ENCODE measurements at regions not wholly inside any gene's neighbourhood (a gene's known extent, or its start where the extent isn't known, plus 50 kb on each side); places are given as distances from the start of the nearest gene placed in this dataset.

DNA sequence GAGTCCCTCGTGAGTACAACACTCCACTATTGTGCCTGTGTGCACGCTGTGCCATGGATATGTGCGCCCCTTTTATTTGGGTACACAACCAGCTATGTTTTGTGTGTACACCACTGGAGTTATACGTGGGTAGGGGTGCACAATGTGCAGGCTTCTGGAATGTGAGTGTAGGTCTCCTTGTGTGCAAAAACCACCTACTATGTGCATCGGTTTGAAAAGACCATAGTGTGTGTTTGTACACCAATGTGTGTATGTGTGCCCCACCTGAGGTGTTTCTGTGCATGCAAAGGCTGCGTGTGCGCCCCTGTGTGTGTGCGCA lies 86.4 kb upstream of the ALDH1L1 start:
- TF ChIP-seq, protein P1, sequence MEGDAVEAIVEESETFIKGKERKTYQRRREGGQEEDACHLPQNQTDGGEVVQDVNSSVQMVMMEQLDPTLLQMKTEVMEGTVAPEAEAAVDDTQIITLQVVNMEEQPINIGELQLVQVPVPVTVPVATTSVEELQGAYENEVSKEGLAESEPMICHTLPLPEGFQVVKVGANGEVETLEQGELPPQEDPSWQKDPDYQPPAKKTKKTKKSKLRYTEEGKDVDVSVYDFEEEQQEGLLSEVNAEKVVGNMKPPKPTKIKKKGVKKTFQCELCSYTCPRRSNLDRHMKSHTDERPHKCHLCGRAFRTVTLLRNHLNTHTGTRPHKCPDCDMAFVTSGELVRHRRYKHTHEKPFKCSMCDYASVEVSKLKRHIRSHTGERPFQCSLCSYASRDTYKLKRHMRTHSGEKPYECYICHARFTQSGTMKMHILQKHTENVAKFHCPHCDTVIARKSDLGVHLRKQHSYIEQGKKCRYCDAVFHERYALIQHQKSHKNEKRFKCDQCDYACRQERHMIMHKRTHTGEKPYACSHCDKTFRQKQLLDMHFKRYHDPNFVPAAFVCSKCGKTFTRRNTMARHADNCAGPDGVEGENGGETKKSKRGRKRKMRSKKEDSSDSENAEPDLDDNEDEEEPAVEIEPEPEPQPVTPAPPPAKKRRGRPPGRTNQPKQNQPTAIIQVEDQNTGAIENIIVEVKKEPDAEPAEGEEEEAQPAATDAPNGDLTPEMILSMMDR (IDR thresholded peaks at IDR 0.05) = no peak
- no peak for TF ChIP-seq ZFX (IDR thresholded peaks at IDR 0.05; ENCODE audit: borderline replicate concordance)
- peak overlapping the region; percentile 30; the same call in 1 of the 2 replicates for H3K27ac ChIP-seq

DNA sequence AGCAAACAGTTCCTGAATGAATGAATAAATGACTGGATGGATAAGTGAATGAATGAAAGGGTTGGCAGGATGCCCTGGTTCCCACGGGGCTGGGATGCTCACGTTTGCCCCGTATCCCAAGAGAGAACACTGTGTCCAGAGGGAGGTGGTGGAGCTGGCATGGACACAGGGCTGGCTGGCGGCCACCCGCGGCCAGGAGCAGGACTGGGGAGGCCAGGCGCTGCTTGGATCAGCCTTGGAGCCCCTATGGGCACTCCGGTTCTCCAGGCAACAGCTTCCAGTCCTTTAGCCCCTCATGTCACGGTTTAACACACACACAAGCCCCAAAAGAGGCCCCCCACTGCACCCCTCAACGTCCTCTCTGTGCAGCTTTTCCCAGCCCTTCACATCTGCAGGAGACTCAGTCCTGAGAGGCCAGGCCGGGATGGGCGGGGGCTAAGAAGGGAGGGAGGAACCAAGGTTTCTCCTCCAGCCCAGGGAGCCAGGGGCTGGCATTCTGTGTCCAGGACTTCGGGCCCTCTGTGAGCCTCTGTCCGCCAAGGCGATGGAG lies 86.0 kb upstream of the ALDH1L1 start:
- H3K27ac ChIP-seq = no peak overlapping the region
- TF ChIP-seq, protein P1 (IDR thresholded peaks at IDR 0.05) = no peak
- TF ChIP-seq ZFX (IDR thresholded peaks at IDR 0.05; ENCODE audit: borderline replicate concordance) = no peak

DNA sequence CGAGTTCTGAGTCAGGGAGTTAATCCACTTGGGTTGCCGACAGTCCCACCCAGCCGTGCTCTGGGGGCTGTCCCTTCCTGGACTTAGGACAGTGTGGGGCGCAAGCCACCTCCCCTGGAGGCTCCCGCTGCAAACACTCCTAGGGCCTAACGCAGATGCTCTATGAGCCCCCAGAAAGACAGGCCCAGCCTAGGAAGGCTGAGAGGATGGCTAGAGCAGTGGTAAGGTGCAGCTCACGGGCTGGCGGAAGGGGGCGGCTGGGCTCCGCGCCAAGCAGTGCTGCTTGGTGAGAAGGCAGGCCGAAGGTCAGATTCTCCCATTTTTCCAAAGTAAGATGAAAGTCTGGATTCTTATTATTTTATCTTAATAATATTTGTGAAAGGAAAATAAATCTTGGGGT lies 84.6 kb upstream of the ALDH1L1 start:
- TF ChIP-seq, protein P1 (IDR thresholded peaks at IDR 0.05) = no peak
- no peak for TF ChIP-seq ZFX (IDR thresholded peaks at IDR 0.05; ENCODE audit: borderline replicate concordance)
- H3K27ac ChIP-seq = no peak overlapping the region

DNA sequence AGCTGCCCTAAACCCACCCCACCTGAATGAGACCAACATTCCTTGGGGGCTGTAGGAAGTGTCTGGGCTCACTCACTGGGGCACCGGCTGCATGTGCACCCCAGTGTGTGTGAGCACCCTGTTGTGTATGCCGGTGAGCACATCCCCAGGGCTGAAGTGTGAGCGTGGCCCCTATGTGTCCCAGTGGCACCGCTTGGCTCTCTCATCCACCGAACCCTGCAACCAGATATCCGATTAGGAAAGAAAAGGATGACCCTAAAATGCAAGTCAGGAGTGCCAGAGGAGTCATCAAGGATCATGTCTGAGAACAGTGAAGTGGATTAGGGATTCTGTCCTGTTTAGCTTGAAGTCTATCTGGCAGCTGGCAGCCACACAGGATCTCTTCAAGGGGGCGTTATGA lies 84.0 kb upstream of the ALDH1L1 start:
- TF ChIP-seq, protein P1 (IDR thresholded peaks at IDR 0.05) = no peak
- TF ChIP-seq ZFX (IDR thresholded peaks at IDR 0.05; ENCODE audit: borderline replicate concordance) = no peak
- no peak overlapping the region for H3K27ac ChIP-seq

DNA sequence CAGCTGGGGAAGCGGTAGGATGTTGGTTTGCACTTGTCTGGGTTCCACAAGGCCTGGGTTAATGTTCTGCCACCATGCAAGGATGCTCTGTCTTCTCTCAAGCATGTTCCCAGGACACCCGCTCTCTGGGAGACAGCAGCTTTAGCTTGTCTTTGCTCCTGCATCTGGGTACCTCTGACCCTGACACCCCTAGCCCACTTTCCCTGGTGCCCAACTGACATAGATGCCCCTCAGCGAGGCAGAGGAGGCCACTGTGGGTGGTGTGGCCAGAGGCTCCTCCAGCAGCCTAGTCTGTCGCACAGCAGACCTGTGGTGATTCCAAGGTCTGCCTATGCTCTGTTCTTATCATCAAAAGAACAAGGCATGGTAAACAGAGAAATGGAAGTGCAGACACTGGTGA lies 83.6 kb upstream of the ALDH1L1 start:
- no peak overlapping the region for H3K27ac ChIP-seq
- no peak for TF ChIP-seq ZFX (IDR thresholded peaks at IDR 0.05; ENCODE audit: borderline replicate concordance)
- TF ChIP-seq, protein P1 (IDR thresholded peaks at IDR 0.05) = no peak

DNA sequence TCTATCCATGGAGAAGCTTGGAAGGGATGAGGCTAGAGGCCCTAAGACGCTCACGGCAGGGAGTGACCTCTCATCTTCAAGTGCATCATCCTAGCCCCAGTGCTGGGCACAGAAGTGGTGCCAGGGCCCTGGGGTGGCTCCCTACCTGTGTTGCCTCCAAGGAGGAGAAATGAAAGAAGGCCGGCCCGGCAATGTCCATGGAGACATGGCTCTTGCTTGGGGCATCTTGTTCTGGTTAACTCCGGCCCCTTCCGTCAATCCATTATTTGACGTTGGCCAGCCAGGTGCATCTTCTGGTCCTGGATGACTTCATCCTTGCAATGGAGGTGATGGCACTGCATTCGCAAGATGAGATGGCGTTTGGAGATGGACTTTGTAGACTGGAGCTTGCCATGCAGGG lies 83.2 kb upstream of the ALDH1L1 start:
- TF ChIP-seq ZFX (IDR thresholded peaks at IDR 0.05; ENCODE audit: borderline replicate concordance) = no peak
- TF ChIP-seq, protein P1 (IDR thresholded peaks at IDR 0.05) = no peak
- no peak overlapping the region for H3K27ac ChIP-seq

DNA sequence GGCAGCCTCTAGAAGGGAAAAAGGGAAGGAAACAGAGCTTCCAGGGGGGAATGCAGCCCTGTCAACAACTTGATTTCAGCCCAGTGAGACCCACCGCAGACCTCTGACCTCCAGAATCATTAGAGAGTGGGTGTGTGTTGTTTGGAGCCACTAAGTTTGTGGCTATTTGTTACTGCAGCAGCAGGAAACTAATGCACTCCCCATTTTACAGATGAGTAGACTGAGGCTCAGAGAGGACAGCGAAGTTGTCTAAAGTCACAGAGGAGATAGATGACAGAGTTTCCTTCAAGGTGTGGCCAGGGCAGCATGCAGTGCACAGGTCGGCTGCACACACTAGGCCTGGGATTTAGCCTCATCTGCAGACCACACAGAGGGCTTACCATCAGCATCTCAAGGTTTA lies 81.8 kb upstream of the ALDH1L1 start:
- H3K27ac ChIP-seq = no peak overlapping the region
- no peak for TF ChIP-seq ZFX (IDR thresholded peaks at IDR 0.05; ENCODE audit: borderline replicate concordance)
- TF ChIP-seq, protein P1 (IDR thresholded peaks at IDR 0.05) = no peak
